ENCODE measurements at regions not wholly inside any gene's neighbourhood (a gene's known extent, or its start where the extent isn't known, plus 50 kb on each side); places are given as distances from the start of the nearest gene placed in this dataset.

DNA sequence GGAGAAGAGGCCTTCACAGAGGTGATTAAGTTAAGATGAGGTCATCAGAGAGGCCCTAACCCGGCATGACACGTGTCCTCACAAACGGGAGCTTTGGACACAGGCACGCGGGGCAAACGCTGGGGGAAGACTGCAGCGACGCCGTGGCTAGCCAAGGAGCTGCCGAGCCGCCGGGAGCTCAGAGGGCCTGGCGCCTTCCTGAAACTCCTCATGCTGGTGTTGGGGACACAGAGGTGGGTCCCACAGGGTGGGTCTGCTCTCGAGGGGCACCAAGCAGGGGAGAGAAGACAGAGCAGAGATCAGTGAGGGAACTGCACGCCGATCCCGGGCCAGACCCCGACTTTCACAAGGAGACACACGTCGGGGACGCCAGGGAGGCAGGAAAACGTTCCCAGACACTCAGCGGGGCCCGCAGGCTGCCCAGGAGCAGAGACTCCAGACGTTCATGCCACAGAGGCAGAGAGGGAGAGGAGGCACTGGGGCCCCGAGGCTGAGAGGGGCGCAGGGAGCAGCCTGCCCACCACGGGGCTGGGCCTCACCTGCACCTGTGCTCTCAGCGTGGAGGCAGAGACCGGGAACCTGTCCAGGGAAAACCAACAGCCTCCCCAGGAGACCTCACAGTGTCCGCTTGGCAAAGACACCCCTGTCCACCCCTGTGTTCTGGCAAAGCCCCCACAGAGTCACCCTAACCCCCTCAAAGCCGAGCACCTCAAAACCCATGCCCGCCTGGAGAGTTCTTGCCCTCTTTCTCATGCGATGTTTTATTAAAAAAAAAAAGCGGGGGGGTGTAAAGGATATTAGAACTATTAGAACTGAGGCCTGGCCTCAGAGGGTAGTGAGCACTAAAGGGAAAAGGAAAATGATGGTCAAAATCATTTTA, 103.8 kb downstream of the PDGFA start:
- Histone ChIP-seq H3K9me3 (peaks cover 4% of the 10 kb centered on the region), H3K4me1 (ENCODE audit: low read depth) (no peaks in the 10 kb centered on the region), H3K36me3 (ENCODE audit: low read depth) (no peaks in the 10 kb centered on the region), H3K4me3 (no peak overlapping the region)
- DNase-seq (peak in 2 of 3 donors; percentile 0 to 33), ATAC-seq (no peak)
- TF ChIP-seq CTCF (IDR thresholded peaks at IDR 0.05): no peak
- intact Hi-C loops (cut with DNase I, micrococcal nuclease): no loop called here

GRCh38 chr7:416761-417624, 102.7 kb downstream of the PDGFA start:
- no peak overlapping the region for H3K4me3 ChIP-seq
- ATAC-seq: no peak
- no peaks in the 10 kb centered on the region for H3K4me1 ChIP-seq (ENCODE audit: low read depth)
- H3K9me3 ChIP-seq: peaks cover 4% of the 10 kb centered on the region
- TF ChIP-seq CTCF (IDR thresholded peaks at IDR 0.05): no peak
- no peaks in the 10 kb centered on the region for H3K36me3 ChIP-seq (ENCODE audit: low read depth)
- DNase-seq: peak in 2 of 3 donors; percentile 10 to 32
- intact Hi-C loops (cut with DNase I, micrococcal nuclease): no loop called here

DNA sequence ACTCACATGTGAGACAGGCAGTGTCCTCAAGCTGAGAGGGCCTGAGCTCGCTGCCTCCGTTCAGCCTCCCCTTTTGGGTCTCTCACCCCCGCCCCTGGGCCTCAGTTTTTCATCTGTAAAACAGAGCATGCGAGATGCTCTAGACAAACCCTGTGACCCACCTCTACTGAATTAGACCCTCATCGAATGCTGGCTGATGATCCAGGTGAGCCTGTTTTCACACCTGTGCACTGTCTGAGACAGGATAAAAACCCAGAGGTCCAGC, 102.1 kb downstream of the PDGFA start:
- intact Hi-C loops (cut with DNase I, micrococcal nuclease): no loop called here
- ATAC-seq (no peak), DNase-seq (no peak)
- Histone ChIP-seq H3K36me3 (ENCODE audit: low read depth) (no peaks in the 10 kb centered on the region), H3K4me3 (no peak overlapping the region), H3K4me1 (ENCODE audit: low read depth) (no peaks in the 10 kb centered on the region), H3K9me3 (peaks cover 4% of the 10 kb centered on the region)
- no peak for TF ChIP-seq CTCF (IDR thresholded peaks at IDR 0.05)

DNA sequence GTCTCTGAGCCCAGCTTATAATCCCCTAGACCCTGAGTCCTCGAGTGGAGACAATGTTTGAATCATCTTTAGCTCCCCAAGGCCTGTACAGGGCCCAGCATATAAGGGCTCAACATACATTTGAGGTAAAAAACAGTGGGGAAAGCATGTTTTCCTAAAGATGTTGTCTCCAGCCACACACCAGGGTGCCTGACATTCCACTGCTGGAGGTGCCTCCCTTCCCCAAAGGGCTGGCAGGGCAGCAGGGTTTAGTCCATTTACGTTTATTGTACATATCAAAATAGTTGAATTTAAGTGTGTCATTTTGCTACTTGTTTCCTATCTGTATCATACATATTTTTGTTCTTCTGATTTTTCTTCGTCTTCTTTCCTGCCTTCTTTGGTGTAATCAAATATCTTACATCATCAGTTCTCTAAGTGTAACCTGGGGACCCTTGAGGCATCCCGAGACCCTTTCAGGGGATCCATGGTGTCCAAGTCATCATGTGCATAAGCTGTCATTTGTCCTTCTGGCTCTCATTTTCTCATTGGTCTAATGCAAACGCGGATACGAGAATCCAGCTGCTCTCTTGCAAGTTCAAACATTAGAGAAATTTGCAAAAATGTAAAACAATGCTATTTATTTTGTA, 101.6 kb downstream of the PDGFA start:
- no peak for TF ChIP-seq CTCF (IDR thresholded peaks at IDR 0.05)
- intact Hi-C loops (cut with DNase I, micrococcal nuclease): no loop called here
- Histone ChIP-seq H3K36me3 (ENCODE audit: low read depth) (no peaks in the 10 kb centered on the region), H3K4me1 (ENCODE audit: low read depth) (no peaks in the 10 kb centered on the region), H3K9me3 (peaks cover 4% of the 10 kb centered on the region), H3K4me3 (no peak overlapping the region)
- DNase-seq (peak in 1 of 3 donors; percentile 1), ATAC-seq (no peak)

GRCh38 chr7:418636-419280, 100.9 kb downstream of the PDGFA start:
- DNase-seq (peak in 1 of 3 donors; percentile 43), ATAC-seq (no peak)
- intact Hi-C loops (cut with DNase I, micrococcal nuclease): no loop called here

More at GRCh38 chr7:418636-419280, 100.9 kb downstream of the PDGFA start:
- H3K4me3 ChIP-seq: no peak overlapping the region
- H3K36me3 ChIP-seq (ENCODE audit: low read depth): no peaks in the 10 kb centered on the region
- H3K4me1 ChIP-seq (ENCODE audit: low read depth): no peaks in the 10 kb centered on the region
- TF ChIP-seq CTCF (IDR thresholded peaks at IDR 0.05): no peak
- peaks cover 4% of the 10 kb centered on the region for H3K9me3 ChIP-seq

Measured in mucosa of descending colon (tissue), 3 donors.